ENCODE measurements at regions not wholly inside any gene's neighbourhood (a gene's known extent, or its start where the extent isn't known, plus 50 kb on each side); places are given as distances from the start of the nearest gene placed in this dataset.

GRCh38 chr7:67907792-67908191 is 911.2 kb downstream of the TYW1 start:
- TF ChIP-seq CTCF (IDR thresholded peaks at IDR 0.05) (no peak), POLR2A (IDR thresholded peaks at IDR 0.05) (no peak), EP300 (IDR thresholded peaks at IDR 0.05) (no peak)

All from ovary (tissue), 3 donors.